Astrocyte of the hippocampus (primary cell): ENCODE measurements at regions not wholly inside any gene's neighbourhood (a gene's known extent, or its start where the extent isn't known, plus 50 kb on each side); places are given as distances from the start of the nearest gene placed in this dataset.
"Not testable (repeated sequence)": the region's sequence is repeated elsewhere in the genome, so short reads cannot be mapped to it uniquely, and the experiment has no call there.

Experiments
- DNase-seq: peaks from one replicate; pipeline ENCODE4 v3.0.0; 2011; ENCODE audit warnings: low read depth, low spot score

DNA sequence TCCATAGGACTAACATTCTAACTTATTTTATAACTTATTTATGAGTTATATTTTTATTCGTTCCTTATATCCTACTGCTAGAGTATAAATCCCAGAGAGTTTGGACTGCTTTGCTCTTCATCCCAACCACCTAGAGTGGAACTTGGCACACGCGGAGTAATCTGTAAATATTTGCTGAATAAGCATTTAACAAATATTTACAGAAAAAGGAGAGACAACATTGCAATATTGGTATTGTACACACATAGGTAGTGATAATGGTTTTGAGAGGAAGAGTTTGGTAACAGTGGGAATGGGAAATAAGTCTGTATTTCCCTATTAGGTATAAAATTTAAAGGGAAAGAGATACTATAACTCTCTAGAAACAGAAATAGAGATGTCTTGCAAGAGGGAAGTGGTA is 634.8 kb upstream of the CITED2 start:
- DNase-seq = no peak

DNA sequence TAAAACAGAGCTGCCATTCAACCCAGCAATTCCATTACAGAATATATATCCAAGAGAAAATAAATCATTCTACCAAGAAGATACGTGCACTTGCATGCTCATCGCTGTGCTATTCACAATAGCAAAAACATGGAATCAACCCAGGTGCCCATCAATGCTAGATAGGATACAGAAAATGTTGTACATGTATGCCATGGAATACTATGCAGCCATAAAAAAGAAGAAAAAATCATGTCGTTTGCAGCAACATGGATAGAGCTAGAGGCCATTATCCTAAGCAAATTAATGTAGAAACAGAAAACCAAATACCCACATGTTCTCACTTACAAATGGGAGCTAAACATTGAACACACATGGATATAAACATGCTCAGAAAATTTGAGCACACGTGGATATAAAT is 633.1 kb upstream of the CITED2 start:
- no peak for DNase-seq

DNA sequence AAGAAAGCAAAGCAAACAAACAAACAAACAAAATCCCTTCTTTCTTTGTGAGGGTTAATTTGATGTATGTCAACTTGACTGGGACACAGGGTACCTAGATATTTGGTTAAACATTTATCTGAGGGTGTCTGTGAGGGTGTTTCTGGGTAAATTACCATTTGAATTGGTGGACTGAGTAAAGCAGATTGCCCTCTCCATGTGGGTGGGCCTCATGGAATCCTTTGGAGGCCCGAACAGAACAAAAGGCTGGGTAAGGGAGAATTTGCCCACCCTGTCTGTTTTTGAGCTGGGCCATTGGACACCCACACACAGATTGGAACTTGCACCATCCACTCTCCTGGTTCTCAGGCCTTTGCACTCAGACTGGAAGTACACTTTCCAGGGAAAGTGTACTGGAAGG is 628.8 kb upstream of the CITED2 start:
- DNase-seq = no peak

DNA sequence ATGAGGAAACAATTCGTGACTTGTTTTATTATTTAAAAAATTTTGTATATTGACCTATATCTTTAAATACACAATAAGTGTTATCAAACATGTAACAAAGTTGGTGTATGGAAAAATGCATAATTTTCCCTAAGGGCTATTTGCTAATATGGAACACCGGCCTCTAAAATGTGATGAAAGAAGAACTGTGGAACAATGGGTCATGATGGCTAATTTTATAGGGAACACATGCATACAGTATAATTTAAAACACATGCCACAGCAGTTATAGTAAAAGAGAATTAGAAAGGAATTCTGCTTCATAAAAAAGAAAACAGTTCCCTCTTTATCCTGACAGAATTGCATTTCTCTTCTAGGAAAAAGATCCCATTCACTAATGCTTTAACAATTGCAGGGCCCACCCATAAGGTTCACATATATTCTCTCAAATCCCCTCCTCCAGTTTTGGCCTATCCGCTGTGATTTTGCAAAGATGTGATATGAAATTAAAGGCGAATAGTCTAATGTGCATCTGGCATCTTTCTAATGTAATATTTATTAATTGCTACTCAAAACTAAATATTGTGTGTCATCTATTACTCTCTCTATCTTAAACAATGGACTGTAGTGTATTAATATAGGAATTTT is 628.1 kb upstream of the CITED2 start:
- DNase-seq = no peak

DNA sequence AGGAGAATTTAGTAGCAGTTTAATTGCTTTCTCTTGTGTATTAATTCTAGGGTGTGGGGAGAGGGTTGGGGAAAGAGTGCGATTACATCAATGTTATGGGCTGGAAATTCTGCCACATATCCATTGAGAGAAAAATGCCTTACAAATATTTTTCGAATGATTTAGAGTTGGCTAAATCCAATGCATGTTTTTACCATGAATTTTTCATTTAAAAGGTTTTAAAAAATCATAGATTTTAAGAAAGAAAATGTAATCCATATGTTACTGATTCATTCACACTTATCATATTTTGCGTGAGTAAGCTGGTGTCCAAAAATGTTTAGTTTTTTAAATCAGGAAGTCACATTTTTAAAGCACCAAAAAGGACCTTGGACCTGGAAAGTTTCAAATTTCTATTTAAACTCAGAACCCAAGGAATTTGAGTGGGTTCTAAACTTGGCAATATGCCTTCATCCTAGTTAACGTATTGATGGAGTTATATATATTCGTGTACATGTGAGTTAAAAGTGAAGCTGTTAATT is 627.4 kb upstream of the CITED2 start:
- DNase-seq = no peak

DNA sequence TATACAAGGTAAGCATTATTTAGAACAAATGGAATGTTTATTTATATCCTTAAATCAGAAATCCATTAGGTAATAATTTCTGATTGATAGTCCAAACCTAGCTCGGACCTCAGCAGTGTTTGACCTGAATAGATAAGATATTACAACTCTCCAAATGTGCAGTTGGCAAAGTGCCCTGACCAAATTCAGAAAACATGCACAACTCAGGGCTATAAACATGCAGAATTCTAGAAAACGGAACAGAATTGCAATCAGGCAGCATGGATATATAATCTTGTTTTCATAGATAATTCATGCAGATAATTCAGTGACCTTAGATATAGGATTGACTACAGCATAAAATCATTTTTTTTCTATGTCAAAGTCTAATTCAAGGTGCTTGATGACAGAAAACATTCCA is 626.6 kb upstream of the CITED2 start:
- DNase-seq = no peak

DNA sequence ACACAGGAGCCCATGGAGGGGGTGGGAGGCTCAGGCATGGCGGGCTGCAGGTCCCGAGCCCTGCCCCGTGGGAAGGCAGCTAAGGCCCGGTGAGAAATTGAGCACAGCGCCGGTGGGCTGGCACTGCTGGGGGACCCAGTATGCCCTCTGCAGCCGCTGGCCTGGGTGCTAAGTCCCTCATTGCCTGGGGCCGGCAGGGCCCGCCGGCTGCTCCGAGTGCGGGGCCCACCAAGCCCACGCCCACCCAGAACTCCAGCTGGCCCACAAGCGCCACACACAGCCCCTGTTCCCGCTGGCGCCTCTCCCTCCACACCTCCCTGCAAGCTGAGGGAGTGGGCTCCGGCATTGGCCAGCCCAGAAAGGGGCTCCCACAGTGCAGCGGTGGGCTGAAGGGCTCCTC is 625.2 kb upstream of the CITED2 start:
- not testable (repeated sequence) for DNase-seq

DNA sequence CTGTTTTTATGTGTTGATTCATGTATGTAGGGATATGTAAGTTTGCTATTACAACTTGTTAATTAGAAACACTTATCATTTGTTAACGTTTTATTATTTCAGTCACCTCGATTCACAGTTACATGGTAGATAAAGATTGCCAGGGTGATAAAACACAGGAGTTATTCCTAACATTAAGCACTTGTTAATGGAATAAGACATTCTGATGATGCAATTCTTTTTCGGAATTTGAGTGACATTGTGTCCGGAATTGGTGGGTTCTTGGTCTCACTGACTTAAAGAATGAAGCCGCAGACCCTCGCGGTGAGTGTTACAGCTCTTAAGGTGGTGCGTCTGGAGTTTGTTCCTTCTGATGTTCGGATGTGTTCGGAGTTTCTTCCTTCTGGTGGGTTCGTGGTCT is 624.0 kb upstream of the CITED2 start:
- not testable (repeated sequence) for DNase-seq

DNA sequence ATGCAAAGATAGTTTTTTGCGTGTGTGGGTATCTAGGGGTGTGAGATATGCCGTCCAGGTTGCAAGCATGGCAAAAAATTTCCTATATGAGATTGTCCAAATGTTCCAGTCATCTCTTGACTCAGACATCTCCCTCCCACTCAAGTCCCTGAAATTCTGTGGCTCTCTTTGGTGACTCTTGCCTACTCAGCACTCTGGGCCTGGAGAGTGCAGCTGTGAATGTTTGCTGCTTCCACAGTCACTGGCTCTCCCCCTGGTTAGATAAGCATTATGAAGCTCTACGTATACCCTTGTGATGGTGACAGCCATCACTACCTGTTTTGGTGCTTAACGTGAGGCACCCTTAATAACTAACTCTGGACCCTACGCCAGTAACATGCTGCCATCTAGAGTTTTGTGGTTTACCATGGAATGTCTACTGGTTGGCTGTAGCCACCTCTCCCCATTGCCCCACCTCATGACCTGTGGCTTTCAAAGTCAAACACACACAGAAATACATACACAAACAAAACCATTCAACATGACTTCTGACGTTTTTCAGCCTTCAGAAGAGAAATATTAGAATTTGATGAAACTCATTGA is 621.9 kb upstream of the CITED2 start:
- DNase-seq = peak; percentile 54

DNA sequence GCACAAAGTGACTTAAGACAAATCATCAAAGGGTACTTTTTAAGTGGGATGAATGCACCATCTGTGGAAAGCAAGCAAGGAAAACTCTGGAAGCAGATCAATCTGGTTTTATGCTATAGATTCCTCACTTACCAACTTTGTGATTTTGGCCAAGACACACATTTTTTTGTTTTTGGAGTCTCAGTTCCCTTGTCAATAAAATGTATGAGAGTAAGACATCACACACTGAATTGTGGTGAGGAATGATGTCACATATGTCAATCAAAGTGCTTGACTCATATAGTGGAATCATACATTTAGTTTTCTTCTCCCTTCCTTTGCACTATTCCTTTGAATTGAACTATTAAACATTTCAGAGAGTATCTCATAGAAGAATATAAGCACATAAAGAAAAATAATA is 620.5 kb upstream of the CITED2 start:
- no peak for DNase-seq

DNA sequence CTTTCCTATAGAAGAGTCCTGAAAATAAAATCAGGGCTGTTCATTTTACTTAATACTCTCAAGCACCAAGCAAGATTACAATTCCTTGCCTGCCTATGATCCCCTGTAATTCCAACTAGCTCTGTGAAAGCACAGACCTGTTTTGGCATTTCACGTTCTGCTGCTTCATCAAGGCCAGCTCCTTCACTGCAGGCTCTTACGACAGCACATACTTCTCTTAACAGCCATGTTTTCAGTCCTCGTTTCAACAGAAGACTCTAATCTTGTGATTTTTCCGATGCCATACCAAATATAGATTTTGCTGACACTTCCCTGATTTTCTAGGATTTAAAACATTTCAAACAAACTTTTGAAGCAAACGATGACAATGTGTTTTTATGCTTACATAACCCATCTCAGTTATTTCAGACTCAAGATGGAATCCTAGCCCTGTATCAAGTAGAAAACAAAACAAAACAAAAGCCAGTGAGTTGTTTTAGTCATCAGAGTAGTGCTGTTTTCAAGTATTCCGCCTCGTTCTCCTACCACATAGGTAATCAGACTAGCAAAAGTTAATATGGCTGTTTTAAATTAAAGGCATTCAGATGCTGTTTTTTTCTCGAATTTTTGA is 616.5 kb upstream of the CITED2 start:
- DNase-seq = peak; percentile 32

DNA sequence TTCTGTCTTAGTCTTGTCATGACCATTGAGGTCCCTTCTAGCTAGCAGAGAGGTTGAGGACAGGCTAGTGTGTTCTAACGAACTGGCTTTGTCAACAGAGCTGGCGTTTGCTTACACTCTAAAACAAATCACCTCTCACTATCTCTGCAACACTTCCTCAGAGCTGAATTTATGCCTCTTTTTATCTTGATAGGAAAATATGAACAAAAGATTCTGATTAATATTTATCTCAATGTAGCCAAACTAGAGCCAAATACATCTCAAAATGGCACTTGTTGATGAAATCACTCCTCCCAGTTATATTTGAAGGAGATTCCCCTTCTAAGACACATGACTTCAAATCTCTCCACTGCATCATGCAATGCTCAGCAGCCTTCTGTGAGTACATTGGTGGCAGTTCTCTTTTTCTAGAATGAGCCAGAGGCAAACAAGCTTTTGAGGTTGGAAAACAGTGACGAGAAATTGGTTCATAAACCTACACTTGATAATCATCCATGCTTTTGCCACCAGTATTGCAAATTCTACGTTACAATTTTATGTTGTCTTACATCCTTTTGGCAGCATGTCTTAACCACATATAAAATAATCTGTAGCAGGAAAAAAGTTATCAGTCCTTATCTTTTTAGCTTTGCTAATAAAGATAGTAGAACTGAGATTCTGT is 615.7 kb upstream of the CITED2 start:
- no peak for DNase-seq

DNA sequence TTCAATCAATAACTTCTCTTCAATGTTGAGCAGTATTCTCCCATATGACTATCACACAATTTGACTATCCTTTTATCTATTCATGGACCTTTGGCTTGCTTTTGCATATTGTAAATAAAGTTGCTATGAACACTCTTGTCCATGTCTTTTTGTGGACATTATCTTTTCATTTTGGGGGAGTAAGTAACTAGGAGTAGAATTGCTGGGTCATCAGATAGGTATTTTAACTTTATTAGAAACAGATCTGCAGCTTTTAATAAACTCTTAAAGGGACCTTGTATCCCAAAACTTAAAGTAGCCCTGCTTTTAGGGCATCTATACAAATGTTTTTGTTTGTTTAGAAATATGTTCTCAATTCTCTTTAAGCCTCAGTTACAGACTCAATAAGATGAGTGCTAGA is 614.2 kb upstream of the CITED2 start:
- DNase-seq = no peak

DNA sequence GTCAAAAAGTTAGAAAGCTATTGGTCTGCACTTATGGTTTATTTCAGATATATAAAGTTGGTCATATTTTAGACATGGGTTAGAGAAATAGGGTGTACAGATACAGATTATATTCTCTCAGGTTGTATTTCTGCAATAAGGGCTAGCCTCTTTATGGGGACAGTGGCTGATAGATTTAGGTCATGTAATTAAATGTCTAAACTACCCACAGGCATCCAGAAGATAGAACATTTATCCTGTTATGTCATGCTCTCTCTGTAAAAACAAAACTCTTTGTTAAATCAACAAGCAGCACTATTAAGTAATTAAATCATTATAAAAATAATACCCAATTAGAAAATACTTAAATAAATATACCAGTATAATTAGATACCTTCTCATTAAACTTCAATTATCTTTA is 612.6 kb upstream of the CITED2 start:
- DNase-seq = no peak

DNA sequence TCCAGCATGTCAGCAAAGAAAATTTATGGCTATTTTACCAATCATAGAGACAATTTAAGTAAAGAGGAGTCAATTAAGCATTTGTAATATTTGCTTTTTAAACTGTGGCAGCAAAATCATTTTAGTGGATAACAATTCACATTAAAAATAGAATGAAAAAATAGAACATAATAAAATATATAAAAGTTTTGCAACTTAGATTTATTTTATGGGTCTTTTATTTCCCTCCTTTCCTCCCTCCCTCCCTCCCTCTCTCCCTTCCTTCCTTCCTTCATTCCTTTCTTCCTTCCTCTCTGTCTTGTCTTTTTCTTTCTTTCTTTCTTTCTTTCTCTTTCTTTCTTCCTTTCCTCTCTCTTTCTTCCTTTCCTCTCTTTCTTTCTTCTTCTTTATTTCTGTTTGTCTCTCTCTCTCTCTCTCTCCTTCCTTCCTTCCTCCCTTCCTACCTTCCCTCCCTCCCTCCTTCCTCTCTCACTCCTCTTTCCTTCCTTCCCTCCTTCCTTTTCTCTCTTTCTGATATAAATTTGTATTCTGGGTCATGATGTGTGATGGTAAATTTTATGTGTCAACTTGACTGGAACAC is 610.9 kb upstream of the CITED2 start:
- DNase-seq = no peak

DNA sequence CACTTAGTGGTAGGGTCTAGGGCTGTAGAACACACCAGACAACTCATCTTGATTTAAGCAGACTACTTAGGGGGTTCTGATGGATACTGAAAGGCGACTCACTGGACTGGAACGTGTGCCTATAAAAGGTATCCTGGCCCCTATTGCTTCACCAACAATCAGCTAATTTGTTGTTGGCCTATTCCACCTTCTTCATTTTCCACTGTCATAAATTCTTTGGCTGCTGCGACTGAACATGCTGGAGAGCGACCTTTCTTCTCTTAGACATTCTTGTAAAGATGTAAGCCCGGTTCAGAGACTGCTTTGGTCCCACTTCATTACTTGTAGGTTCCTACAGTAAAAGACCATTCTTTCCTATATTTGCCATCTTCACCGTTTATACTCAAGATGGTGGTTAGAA is 609.9 kb upstream of the CITED2 start:
- no peak for DNase-seq

DNA sequence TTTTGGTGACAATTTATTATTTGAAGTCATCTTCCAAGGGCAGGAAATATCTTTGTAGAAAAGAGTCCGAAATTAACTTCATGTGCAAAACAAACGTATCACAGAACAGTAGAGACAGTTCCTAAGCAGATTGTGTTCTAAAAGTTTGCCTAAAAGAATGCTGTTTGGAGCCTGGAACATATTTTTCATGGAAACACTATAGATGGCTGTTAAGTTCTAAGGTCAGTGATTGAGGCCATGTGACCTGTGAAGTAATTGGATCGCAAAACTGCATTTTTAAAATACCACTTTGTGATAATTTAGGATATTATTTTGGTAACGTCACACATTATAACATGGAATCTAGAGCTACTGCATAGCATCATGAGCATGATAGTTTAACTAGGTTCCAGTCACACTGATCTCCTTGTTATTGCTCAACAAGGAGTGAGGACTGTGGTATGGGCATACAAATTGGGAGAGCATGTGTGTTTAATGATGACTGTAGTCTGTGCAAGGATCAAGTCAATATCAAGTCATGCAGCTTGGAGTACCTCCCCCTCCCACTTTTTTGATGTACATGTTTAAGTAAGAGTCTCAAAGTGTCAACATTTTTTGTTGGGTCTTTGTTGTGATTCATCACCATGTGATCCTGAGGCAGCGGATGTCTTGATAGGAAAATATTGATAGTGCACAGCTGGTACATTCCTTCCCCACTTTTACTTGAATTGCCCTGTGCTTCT is 609.3 kb upstream of the CITED2 start:
- DNase-seq = no peak

DNA sequence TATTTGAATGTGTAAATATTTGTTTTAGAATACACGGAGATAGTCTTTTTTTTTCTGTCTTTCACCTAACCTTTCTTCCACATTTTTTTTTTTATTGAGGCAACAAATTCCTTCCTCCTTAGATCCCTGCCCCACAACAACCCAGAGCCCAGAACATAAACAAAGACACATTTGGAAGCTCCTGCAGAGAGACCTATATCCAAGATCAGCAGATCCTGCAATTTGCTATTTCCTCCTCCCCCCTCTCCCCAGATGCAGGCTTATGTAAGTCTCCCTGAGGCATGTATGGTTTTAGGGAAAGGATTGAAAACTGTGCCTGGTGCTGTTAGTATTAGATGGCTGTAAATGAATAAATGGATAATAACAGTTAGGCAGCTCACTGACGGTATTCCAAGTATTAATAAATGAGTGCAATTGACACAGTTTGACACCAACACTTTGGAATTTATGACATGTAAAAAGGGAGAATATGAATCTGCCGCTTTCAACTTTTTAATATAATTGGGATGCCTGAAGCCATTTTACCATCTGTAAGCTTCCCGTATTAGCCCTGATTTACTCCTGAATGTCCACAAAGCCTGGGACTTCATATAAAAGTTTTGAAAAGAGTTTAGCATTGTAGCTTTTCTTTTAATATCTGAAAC is 608.3 kb upstream of the CITED2 start:
- DNase-seq = peak; percentile 68

DNA sequence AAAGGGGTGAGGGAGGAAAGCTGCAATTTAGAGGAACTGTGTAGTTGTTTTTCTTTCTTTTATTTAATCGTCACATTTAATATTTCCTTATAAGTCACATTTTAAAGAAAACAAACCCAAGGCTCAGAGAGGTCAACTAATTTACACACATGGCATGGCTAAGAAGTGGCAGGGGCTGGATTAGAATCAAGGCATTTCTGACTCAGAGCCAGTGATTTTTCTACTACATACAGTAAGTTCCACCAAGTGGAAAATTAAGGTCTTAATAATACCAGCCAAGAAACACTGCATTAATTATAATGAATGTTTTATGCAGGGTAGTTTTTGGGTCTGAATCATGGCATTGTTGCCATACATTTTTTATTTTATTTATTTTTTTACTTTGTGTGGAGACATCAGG is 607.7 kb upstream of the CITED2 start:
- DNase-seq = peak; percentile 71

DNA sequence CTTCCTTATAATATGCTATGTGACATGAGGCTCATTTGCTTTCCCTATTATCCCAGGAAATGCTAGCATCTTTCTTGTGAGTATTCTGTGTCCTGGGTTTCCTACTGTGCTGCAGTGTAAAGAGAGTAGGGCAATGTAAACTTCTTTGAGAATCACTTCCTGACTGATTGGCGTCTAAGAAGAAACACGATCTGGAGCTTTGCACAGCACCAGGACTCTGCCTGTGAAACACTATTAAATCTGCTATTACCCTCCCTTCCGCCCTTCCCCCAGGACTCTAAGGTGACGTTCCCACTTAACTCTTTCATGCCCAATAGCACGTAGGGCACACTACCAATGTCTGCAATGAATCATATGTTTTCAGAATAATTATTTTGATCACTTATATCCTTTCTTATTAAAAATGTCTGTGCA is 607.3 kb upstream of the CITED2 start:
- peak; percentile 72 for DNase-seq

DNA sequence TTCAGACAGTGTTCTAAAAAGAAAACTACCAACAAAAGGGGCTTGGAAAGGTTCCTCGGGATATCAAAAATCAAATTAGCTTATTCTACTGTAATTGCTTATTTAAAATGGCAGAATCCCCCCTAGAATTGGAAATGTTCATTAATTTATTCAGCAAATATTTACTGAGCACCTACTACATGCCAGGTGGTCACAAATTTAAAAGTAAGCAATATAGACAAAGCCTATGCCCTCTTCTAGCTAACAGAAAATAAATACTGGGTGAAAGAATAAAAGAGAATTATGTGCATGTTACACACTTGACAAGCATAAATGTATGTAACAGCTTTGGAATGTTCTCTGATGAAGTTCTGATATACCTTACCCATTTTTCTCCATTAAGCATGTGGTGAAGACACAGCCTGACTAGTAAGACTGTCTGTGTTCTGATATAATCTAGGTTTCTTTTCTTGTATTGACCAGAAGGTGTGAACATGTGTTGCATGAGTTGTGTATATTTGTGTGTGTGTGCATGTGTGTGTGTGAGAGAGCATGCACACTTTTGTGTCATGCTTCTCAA is 606.7 kb upstream of the CITED2 start:
- DNase-seq = no peak
